ENCODE measurements at regions not wholly inside any gene's neighbourhood (a gene's known extent, or its start where the extent isn't known, plus 50 kb on each side); places are given as distances from the start of the nearest gene placed in this dataset.

DNA sequence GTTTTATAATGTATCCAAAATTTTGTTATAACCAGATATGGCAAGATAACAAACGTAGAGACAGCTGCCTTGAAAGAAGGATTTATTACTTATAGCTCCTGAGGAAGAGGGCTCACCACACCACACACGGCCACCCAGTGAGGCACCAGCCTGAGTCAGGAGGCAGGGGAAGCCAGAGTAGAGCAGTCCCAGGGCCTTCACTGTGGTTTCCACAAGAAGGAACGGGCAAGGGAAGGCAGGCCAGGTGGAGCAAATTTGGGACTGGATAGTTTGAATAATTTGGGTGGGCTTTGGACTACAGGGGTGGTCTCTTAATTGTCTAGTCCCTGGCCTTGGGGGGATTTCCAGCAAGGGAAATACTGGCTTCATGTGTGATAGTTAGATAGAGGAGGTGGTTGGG lies 72.5 kb downstream of the RRAGC start:
- Histone ChIP-seq H3K4ac (ENCODE audit: low read depth, low read length) (no peak overlapping the region), H3K9ac (ENCODE audit: low read length) (no peak overlapping the region), H3K27me3 (ENCODE audit: insufficient read depth, low read length) (no peaks in the 10 kb centered on the region), H3K14ac (ENCODE audit: low read length) (no peak overlapping the region), H3K79me2 (ENCODE audit: control insufficient read depth, insufficient read depth, low read length, poor library complexity) (no peaks in the 10 kb centered on the region), H3K23ac (ENCODE audit: low read length) (no peak overlapping the region), H3K9me3 (ENCODE audit: insufficient read depth, low read depth, low read length) (no peaks in the 10 kb centered on the region), H3K4me2 (ENCODE audit: low read length) (no peak overlapping the region), H4K91ac (ENCODE audit: low read depth, low read length) (no peak overlapping the region), H2AK5ac (ENCODE audit: low read length) (no peak overlapping the region), H2BK5ac (ENCODE audit: low read depth, low read length, poor library complexity) (no peak overlapping the region), H3K36me3 (ENCODE audit: control insufficient read depth in 1 of 2, insufficient read depth in 2 of 2, low read length in 2 of 2) (no peaks in the 10 kb centered on the region), H3K18ac (ENCODE audit: low read length) (no peak overlapping the region), H2AFZ (ENCODE audit: insufficient read depth, low read length, poor library complexity) (no peak overlapping the region), H3K4me3 (ENCODE audit: low read depth, low read length) (no peak overlapping the region), H4K12ac (ENCODE audit: low read depth, low read length) (no peak overlapping the region), H3K27ac (ENCODE audit: low read depth, low read length) (no peak overlapping the region), H4K8ac (ENCODE audit: low read depth, low read length) (no peak overlapping the region), H2BK12ac (ENCODE audit: low read length) (no peak overlapping the region), H3K4me1 (ENCODE audit: control insufficient read depth in 1 of 2, insufficient read depth in 2 of 2, low read length in 2 of 2) (no peaks in the 10 kb centered on the region), H2BK120ac (ENCODE audit: insufficient read depth, low read length, poor library complexity) (no peak overlapping the region), H3K79me1 (ENCODE audit: low read length) (no peaks in the 10 kb centered on the region)
- DNase-seq, result no peak
- no CpG with 5 or more reads among the region's 3 CpGs for WGBS (ENCODE audit: extremely low coverage, insufficient coverage, insufficient read length)

DNA sequence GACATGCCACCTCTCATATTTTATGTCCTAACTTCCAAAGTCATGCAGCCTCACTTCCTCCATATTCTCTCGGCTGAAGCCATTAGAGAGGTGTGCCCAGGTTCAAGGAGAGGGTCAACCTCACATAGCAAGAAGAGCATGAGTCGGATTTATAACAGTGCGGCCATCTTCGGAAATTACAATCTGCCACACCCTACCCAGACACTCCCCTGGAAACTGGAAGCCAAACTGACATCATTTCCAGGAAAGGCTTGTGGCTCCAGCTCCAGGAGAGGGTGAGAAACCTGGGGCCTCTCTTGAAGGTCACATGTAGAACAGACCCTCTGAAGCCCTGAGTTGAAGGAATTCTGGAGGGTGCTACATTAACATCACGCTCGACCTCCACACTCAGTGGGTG lies 73.5 kb downstream of the RRAGC start:
- H2AFZ ChIP-seq (ENCODE audit: insufficient read depth, low read length, poor library complexity), result no peak overlapping the region
- H3K18ac ChIP-seq (ENCODE audit: low read length), result no peak overlapping the region
- no CpG with 5 or more reads among the region's 6 CpGs for WGBS (ENCODE audit: extremely low coverage, insufficient coverage, insufficient read length)
- no peak overlapping the region for H2BK12ac ChIP-seq (ENCODE audit: low read length)
- H4K91ac ChIP-seq (ENCODE audit: low read depth, low read length), result no peak overlapping the region
- H3K4me3 ChIP-seq (ENCODE audit: low read depth, low read length), result no peak overlapping the region
- H4K8ac ChIP-seq (ENCODE audit: low read depth, low read length), result no peak overlapping the region
- no peak overlapping the region for H2AK5ac ChIP-seq (ENCODE audit: low read length)
- no peaks in the 10 kb centered on the region for H3K36me3 ChIP-seq (ENCODE audit: control insufficient read depth in 1 of 2, insufficient read depth in 2 of 2, low read length in 2 of 2)
- H3K27me3 ChIP-seq (ENCODE audit: insufficient read depth, low read length), result no peaks in the 10 kb centered on the region
- no peak overlapping the region for H4K12ac ChIP-seq (ENCODE audit: low read depth, low read length)
- no peaks in the 10 kb centered on the region for H3K79me2 ChIP-seq (ENCODE audit: control insufficient read depth, insufficient read depth, low read length, poor library complexity)
- H3K27ac ChIP-seq (ENCODE audit: low read depth, low read length), result no peak overlapping the region
- no peak overlapping the region for H3K4me2 ChIP-seq (ENCODE audit: low read length)
- no peaks in the 10 kb centered on the region for H3K79me1 ChIP-seq (ENCODE audit: low read length)
- H3K14ac ChIP-seq (ENCODE audit: low read length), result no peak overlapping the region
- no peak overlapping the region for H3K23ac ChIP-seq (ENCODE audit: low read length)
- no peak overlapping the region for H2BK120ac ChIP-seq (ENCODE audit: insufficient read depth, low read length, poor library complexity)
- no peaks in the 10 kb centered on the region for H3K4me1 ChIP-seq (ENCODE audit: control insufficient read depth in 1 of 2, insufficient read depth in 2 of 2, low read length in 2 of 2)
- H2BK5ac ChIP-seq (ENCODE audit: low read depth, low read length, poor library complexity), result no peak overlapping the region
- no peak for DNase-seq
- no peak overlapping the region for H3K4ac ChIP-seq (ENCODE audit: low read depth, low read length)
- H3K9ac ChIP-seq (ENCODE audit: low read length), result no peak overlapping the region
- no peaks in the 10 kb centered on the region for H3K9me3 ChIP-seq (ENCODE audit: insufficient read depth, low read depth, low read length)

DNA sequence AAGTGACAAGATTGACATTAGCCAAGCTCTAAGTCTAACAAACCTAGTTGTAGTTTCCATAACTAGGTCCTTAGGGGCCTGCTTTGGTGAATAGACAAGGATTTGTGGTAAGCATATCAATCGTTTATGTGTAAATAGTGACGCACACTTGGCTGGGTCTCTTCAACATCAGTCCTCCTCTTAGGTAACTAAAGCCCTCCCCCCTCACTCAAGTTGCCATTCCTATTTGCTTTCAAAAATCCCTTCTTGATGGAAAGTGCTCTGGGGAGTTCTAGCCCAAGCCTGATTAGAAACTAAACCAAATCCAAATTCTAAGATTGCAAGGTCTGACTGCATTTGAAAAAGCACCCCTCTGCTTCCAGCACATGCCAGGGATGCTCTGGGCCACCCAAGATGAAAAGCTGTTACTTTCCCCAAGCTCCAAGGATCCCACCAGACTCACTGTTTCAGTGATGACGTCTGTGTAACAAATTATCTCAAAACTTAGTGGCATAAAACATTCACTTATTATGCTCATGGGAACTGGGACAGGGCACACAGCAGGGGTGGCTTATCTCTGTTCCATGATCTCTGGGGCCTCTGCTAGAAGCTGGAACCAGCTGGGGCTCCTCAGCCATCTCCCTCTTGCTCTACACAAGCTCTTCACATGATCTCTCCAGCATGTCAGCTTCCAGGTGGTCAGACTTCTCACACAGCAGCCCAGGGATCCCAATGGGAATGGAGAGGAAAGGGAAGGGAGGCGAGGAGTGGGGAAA lies 74.1 kb downstream of the RRAGC start:
- H4K12ac ChIP-seq (ENCODE audit: low read depth, low read length), result no peak overlapping the region
- H3K9me3 ChIP-seq (ENCODE audit: insufficient read depth, low read depth, low read length), result no peaks in the 10 kb centered on the region
- no peak overlapping the region for H3K4me2 ChIP-seq (ENCODE audit: low read length)
- no peak overlapping the region for H3K23ac ChIP-seq (ENCODE audit: low read length)
- no peak overlapping the region for H3K27ac ChIP-seq (ENCODE audit: low read depth, low read length)
- no peaks in the 10 kb centered on the region for H3K79me2 ChIP-seq (ENCODE audit: control insufficient read depth, insufficient read depth, low read length, poor library complexity)
- no CpG with 5 or more reads among the region's 4 CpGs for WGBS (ENCODE audit: extremely low coverage, insufficient coverage, insufficient read length)
- H3K18ac ChIP-seq (ENCODE audit: low read length), result no peak overlapping the region
- no peak overlapping the region for H2AFZ ChIP-seq (ENCODE audit: insufficient read depth, low read length, poor library complexity)
- no peak overlapping the region for H2BK120ac ChIP-seq (ENCODE audit: insufficient read depth, low read length, poor library complexity)
- DNase-seq, result no peak
- H3K14ac ChIP-seq (ENCODE audit: low read length), result no peak overlapping the region
- no peak overlapping the region for H2BK5ac ChIP-seq (ENCODE audit: low read depth, low read length, poor library complexity)
- no peak overlapping the region for H2BK12ac ChIP-seq (ENCODE audit: low read length)
- H3K4me1 ChIP-seq (ENCODE audit: control insufficient read depth in 1 of 2, insufficient read depth in 2 of 2, low read length in 2 of 2), result no peaks in the 10 kb centered on the region
- no peak overlapping the region for H3K9ac ChIP-seq (ENCODE audit: low read length)
- H4K8ac ChIP-seq (ENCODE audit: low read depth, low read length), result no peak overlapping the region
- H3K4ac ChIP-seq (ENCODE audit: low read depth, low read length), result no peak overlapping the region
- no peak overlapping the region for H4K91ac ChIP-seq (ENCODE audit: low read depth, low read length)
- no peaks in the 10 kb centered on the region for H3K79me1 ChIP-seq (ENCODE audit: low read length)
- H3K4me3 ChIP-seq (ENCODE audit: low read depth, low read length), result no peak overlapping the region
- H3K36me3 ChIP-seq (ENCODE audit: control insufficient read depth in 1 of 2, insufficient read depth in 2 of 2, low read length in 2 of 2), result no peaks in the 10 kb centered on the region
- H2AK5ac ChIP-seq (ENCODE audit: low read length), result no peak overlapping the region
- no peaks in the 10 kb centered on the region for H3K27me3 ChIP-seq (ENCODE audit: insufficient read depth, low read length)

DNA sequence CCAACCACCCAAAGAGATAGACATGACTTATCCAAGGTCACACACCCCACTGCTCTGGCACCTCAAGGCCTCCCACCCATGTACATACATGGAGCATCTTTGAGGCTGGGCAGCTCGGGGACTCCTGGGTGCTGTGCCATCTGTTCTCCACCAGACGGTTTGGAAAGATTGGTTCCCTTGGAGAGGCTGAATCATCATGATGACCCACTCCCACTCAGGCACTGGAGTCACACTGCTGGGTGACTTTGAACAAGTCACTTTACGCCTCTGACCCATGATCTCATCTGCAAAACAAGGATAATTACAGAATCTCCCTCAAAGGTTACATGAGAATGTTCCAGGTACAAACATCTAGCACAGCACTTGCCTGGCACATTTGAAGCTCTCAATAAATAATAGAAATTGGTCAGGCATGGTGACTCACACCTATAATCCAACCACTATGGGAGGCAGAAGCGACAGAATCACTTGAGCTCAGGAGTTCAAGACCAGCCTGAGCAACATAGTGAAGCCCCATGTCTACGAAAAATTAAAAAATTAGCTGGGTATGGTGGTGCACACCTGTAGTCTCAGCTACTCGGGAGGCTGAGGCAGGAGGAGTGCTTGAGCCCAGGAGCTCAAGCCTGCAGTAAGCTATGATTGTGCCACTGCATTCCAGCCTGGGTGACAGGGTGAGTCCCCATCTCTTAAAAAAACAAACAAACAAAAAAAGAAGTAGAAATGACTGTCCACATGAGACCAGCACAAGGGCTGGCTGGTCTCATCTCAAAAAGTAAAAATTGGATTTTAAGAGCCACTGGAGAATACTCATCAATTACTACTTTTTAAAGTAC lies 74.9 kb downstream of the RRAGC start:
- no peak overlapping the region for H3K14ac ChIP-seq (ENCODE audit: low read length)
- H4K8ac ChIP-seq (ENCODE audit: low read depth, low read length), result no peak overlapping the region
- H3K4me1 ChIP-seq (ENCODE audit: control insufficient read depth in 1 of 2, insufficient read depth in 2 of 2, low read length in 2 of 2), result no peaks in the 10 kb centered on the region
- no peak overlapping the region for H2BK12ac ChIP-seq (ENCODE audit: low read length)
- H2AFZ ChIP-seq (ENCODE audit: insufficient read depth, low read length, poor library complexity), result no peak overlapping the region
- H4K91ac ChIP-seq (ENCODE audit: low read depth, low read length), result no peak overlapping the region
- WGBS (ENCODE audit: extremely low coverage, insufficient coverage, insufficient read length), result no CpG with 5 or more reads among the region's 6 CpGs
- H3K9me3 ChIP-seq (ENCODE audit: insufficient read depth, low read depth, low read length), result peaks cover 3% of the 10 kb centered on the region
- H4K12ac ChIP-seq (ENCODE audit: low read depth, low read length), result no peak overlapping the region
- H3K79me2 ChIP-seq (ENCODE audit: control insufficient read depth, insufficient read depth, low read length, poor library complexity), result no peaks in the 10 kb centered on the region
- no peak for DNase-seq
- H3K4me3 ChIP-seq (ENCODE audit: low read depth, low read length), result no peak overlapping the region
- no peak overlapping the region for H3K18ac ChIP-seq (ENCODE audit: low read length)
- no peak overlapping the region for H2BK120ac ChIP-seq (ENCODE audit: insufficient read depth, low read length, poor library complexity)
- H3K9ac ChIP-seq (ENCODE audit: low read length), result no peak overlapping the region
- no peaks in the 10 kb centered on the region for H3K79me1 ChIP-seq (ENCODE audit: low read length)
- H2AK5ac ChIP-seq (ENCODE audit: low read length), result no peak overlapping the region
- H3K27ac ChIP-seq (ENCODE audit: low read depth, low read length), result no peak overlapping the region
- no peak overlapping the region for H2BK5ac ChIP-seq (ENCODE audit: low read depth, low read length, poor library complexity)
- H3K4ac ChIP-seq (ENCODE audit: low read depth, low read length), result no peak overlapping the region
- H3K36me3 ChIP-seq (ENCODE audit: control insufficient read depth in 1 of 2, insufficient read depth in 2 of 2, low read length in 2 of 2), result no peaks in the 10 kb centered on the region
- H3K4me2 ChIP-seq (ENCODE audit: low read length), result no peak overlapping the region
- H3K23ac ChIP-seq (ENCODE audit: low read length), result no peak overlapping the region
- no peaks in the 10 kb centered on the region for H3K27me3 ChIP-seq (ENCODE audit: insufficient read depth, low read length)

All from trophoblast cell (in vitro differentiated cells and primary cell).